Testis (tissue), 2 donors: ENCODE measurements at regions not wholly inside any gene's neighbourhood (a gene's known extent, or its start where the extent isn't known, plus 50 kb on each side); places are given as distances from the start of the nearest gene placed in this dataset.

ENCODE experiments used
- DNase-seq: peaks from one replicate; pipeline ENCODE4 v3.0.0-alpha.2; 2019
- H3K27ac ChIP-seq, 2 donors: fragments of 200-600 bp; sonication (generic); one replicate each; pipeline ENCODE4 v1.5.1; 2019
- H3K27me3 ChIP-seq: fragments of 200-600 bp; sonication (generic); one replicate; pipeline ENCODE4 v1.5.1; 2019
- H3K36me3 ChIP-seq: fragments of 200-600 bp; sonication (generic); one replicate; pipeline ENCODE4 v1.5.1; 2017; ENCODE audit warnings: low read depth; ENCODE audit errors: missing control alignments
- H3K4me1 ChIP-seq: fragments of 200-600 bp; sonication (generic); one replicate; pipeline ENCODE4 v1.5.1; 2019
- H3K4me3 ChIP-seq, 2 donors: fragments of 200-600 bp; sonication (generic); one replicate each; pipeline ENCODE4 v1.5.1; 2017 to 2019
- H3K9me3 ChIP-seq: fragments of 200-600 bp; sonication (generic); one replicate; pipeline ENCODE4 v1.5.1; 2017
- POLR2A ChIP-seq: fragments of 450-650 bp; IDR thresholded peaks from one replicate; pipeline ENCODE4 v1.6.1; 2017; ENCODE audit warnings: antibody characterized with exemption, mild to moderate bottlenecking, moderate library complexity
- WGBS, 2 donors: methylation state at CpG; one replicate each; pipeline ENCODE4 v1.1.5; 2018; 5-methylcytosine and 5-hydroxymethylcytosine counted together
- intact Hi-C: fragments of 100-400 bp; cut with DNase I; formaldehyde crosslinking; loops from one replicate; pipeline ENCODE4 v1.15.1; 2023; ENCODE audit warnings: low total_unique reads
- TF ChIP-seq, protein P1 (sequence below), 3 experiments: fragments of 450-650 bp in 2 of 3; fragments of 200-600 bp in 1 of 3; sonication (generic) in 1 of 3; IDR thresholded peaks; one replicate each; pipeline ENCODE4 v1.5.1; 2016 to 2019; ENCODE audit warnings: antibody characterized with exemption in 3 of 3, mild to moderate bottlenecking in 2 of 3, moderate library complexity in 1 of 3

DNA sequence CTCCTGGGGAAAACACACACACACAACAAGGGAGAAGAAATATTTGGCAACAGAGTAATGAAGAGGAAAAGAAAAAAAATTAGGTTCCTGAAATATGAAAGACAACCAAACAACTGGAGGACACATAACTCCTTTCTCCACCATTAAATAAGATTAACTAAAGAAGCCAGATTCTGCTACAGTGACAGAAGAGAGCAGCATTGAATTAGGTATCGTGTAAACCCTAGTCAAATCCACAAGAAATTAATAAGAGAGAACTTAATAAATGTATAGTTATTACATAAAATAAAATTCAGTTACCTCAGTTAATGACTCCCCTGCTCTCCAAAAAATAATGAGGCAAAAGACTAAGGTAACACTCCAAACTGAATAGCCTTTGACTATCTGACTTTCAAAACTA is 306.7 kb downstream of the CRPPA start:
- no peaks in the 10 kb centered on the region for H3K9me3 ChIP-seq
- no peaks in the 10 kb centered on the region for H3K4me1 ChIP-seq
- H3K4me3 ChIP-seq: no peak overlapping the region
- TF ChIP-seq, protein P1, sequence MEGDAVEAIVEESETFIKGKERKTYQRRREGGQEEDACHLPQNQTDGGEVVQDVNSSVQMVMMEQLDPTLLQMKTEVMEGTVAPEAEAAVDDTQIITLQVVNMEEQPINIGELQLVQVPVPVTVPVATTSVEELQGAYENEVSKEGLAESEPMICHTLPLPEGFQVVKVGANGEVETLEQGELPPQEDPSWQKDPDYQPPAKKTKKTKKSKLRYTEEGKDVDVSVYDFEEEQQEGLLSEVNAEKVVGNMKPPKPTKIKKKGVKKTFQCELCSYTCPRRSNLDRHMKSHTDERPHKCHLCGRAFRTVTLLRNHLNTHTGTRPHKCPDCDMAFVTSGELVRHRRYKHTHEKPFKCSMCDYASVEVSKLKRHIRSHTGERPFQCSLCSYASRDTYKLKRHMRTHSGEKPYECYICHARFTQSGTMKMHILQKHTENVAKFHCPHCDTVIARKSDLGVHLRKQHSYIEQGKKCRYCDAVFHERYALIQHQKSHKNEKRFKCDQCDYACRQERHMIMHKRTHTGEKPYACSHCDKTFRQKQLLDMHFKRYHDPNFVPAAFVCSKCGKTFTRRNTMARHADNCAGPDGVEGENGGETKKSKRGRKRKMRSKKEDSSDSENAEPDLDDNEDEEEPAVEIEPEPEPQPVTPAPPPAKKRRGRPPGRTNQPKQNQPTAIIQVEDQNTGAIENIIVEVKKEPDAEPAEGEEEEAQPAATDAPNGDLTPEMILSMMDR (IDR thresholded peaks at IDR 0.05): no peak
- no peak for TF ChIP-seq POLR2A
- WGBS, 2 donors: 90 to 92% methylated on average over 1 of the region's 1 CpG
- no peaks in the 10 kb centered on the region for H3K36me3 ChIP-seq
- H3K27ac ChIP-seq: no peak overlapping the region
- intact Hi-C loops: no loop called here
- H3K27me3 ChIP-seq: no peaks in the 10 kb centered on the region
- no peak for DNase-seq

DNA sequence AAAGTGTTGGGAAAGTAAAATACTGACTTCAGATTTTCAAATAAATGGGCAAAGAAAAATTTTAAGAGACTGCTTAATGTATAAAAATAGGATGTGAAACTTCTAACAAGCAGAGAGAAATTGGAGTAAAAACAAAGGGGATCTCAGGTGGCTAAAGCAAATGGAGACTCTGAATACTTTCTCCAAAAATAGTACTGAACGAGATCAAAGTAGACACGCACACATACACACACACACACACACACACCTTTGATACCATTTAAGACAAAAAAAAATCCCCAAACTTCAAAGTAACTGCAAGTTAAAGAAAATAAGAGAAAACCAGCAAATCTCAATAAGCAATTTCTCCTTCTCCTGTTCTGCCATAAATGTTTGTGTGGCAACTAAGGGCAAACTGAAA is 307.3 kb downstream of the CRPPA start:
- Histone ChIP-seq H3K9me3 (no peaks in the 10 kb centered on the region), H3K27me3 (no peaks in the 10 kb centered on the region), H3K27ac (no peak overlapping the region), H3K36me3 (no peaks in the 10 kb centered on the region), H3K4me3 (no peak overlapping the region), H3K4me1 (no peaks in the 10 kb centered on the region)
- DNase-seq: no peak
- WGBS, 2 donors: 88 to 89% methylated on average over 2 of the region's 2 CpGs
- intact Hi-C loops: no loop called here
- TF ChIP-seq, protein P1 (IDR thresholded peaks at IDR 0.05): no peak
- no peak for TF ChIP-seq POLR2A

DNA sequence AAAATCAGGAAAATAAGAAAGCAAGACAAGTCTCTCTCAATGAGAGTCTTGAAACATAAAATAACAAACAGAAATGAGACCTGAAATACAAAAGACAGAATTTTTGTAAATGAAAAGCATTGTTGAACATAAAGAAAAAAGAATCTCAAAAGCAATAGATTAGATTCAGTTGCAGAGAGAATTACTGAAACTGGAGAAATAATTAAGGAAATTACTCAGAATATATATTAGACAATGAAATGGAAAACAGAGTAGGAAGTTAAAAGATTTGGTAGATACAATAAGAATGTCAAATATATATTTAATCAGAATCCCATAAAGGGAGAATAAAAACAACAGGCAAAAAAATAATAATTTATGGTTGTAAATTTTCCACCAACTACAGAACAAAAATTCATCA is 308.3 kb downstream of the CRPPA start:
- Histone ChIP-seq H3K27me3 (no peaks in the 10 kb centered on the region), H3K4me3 (no peak overlapping the region), H3K36me3 (no peaks in the 10 kb centered on the region), H3K4me1 (no peaks in the 10 kb centered on the region), H3K9me3 (no peaks in the 10 kb centered on the region), H3K27ac (no peak overlapping the region)
- intact Hi-C loops: no loop called here
- TF ChIP-seq POLR2A: no peak
- TF ChIP-seq, protein P1 (IDR thresholded peaks at IDR 0.05): no peak
- DNase-seq: no peak

DNA sequence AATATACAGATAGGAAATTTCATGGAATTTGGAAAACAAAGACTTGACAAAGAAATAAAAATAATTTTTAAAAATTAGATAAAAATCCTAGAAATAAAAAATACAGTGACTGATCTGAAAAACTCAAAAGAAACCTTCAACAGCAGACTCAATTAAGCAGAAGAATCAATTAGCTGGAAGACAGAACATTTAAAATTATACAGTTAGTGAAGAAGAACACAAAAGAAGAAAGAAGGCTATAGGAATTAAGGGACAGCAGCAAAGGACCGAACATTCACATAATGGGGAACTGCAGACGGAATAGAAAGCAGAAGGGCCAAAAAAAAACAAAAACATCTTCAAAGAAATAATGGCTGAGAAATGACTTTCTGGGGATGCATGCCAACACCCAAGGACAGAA is 314.5 kb downstream of the CRPPA start:
- WGBS, 2 donors: 92 to 93% methylated on average over 2 of the region's 2 CpGs

DNA sequence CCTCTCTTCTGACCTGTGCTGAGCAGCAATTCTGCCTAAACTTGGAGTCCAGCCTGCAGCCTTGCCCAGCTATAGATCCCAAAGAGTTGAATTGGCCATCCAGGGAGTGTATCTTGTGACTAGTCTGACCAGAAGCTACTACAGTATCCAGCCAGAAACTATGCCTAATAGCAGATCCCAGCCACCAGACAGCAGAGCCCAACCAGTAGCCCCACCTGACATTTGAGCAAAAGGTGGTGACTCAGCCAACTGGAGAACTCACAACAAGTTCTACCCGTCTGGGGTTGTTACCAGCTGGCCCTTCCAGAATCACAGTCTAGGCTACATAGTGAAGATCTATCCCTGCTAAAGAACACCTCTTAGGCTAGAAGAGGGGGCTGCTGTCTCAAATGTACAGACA is 315.0 kb downstream of the CRPPA start:
- Histone ChIP-seq H3K27ac (no peak overlapping the region), H3K9me3 (no peaks in the 10 kb centered on the region), H3K27me3 (no peaks in the 10 kb centered on the region), H3K36me3 (no peaks in the 10 kb centered on the region), H3K4me3 (no peak overlapping the region), H3K4me1 (no peaks in the 10 kb centered on the region)
- TF ChIP-seq, protein P1 (IDR thresholded peaks at IDR 0.05): no peak
- TF ChIP-seq POLR2A: no peak
- intact Hi-C loops: no loop called here
- WGBS, 2 donors: 91 to 100% methylated on average over 1 of the region's 1 CpG
- no peak for DNase-seq

More for the DNA sequence above, 314.5 kb downstream of the CRPPA start:
- TF ChIP-seq, protein P1 (IDR thresholded peaks at IDR 0.05): no peak
- no peak for TF ChIP-seq POLR2A
- no peaks in the 10 kb centered on the region for H3K27me3 ChIP-seq
- no peak overlapping the region for H3K4me3 ChIP-seq
- no peak overlapping the region for H3K27ac ChIP-seq
- no peaks in the 10 kb centered on the region for H3K36me3 ChIP-seq
- DNase-seq: no peak
- intact Hi-C loops: no loop called here
- H3K9me3 ChIP-seq: no peaks in the 10 kb centered on the region
- no peaks in the 10 kb centered on the region for H3K4me1 ChIP-seq
